ENCODE measurements at regions not wholly inside any gene's neighbourhood (a gene's known extent, or its start where the extent isn't known, plus 50 kb on each side); places are given as distances from the start of the nearest gene placed in this dataset.
"Not testable (repeated sequence)": the region's sequence is repeated elsewhere in the genome, so short reads cannot be mapped to it uniquely, and the experiment has no call there.

DNA sequence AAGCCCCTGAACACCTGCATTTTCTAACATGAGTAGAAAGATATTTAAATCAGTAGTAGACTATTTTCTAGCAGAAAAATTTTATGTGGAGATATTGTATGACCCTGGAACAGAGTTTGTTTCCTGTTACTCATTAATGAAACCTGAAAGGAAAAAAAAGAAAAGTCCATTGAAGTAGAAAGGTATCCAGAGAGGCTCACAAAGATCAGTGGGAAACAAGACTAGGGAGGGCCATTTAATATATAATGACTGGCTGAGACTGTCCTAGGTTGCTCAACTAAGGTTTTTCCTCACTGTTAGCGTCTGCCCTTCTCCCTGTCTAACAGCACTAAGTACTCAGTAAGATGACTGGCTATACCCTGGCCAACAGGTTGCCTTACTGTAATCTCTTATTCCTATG is 788.6 kb downstream of the GLUD2 start:
- TF ChIP-seq POLR2A (IDR thresholded peaks at IDR 0.05; ENCODE audit: low read depth, low read length), result no peak
- TF ChIP-seq PAX5 (IDR thresholded peaks at IDR 0.05; ENCODE audit: insufficient read depth, low read length, severe bottlenecking), result no peak
- no peak for TF ChIP-seq POLR2AphosphoS5 (IDR thresholded peaks at IDR 0.05; ENCODE audit: low read depth, low read length)
- TF ChIP-seq POU2F2 (IDR thresholded peaks at IDR 0.05; ENCODE audit: low read depth, low read length), result no peak
- TF ChIP-seq TAF1 (IDR thresholded peaks at IDR 0.05; ENCODE audit: low read depth, low read length), result no peak
- DNase-seq (ENCODE audit: insufficient read length, low spot score) (no peak), FAIRE-seq (no peak)

DNA sequence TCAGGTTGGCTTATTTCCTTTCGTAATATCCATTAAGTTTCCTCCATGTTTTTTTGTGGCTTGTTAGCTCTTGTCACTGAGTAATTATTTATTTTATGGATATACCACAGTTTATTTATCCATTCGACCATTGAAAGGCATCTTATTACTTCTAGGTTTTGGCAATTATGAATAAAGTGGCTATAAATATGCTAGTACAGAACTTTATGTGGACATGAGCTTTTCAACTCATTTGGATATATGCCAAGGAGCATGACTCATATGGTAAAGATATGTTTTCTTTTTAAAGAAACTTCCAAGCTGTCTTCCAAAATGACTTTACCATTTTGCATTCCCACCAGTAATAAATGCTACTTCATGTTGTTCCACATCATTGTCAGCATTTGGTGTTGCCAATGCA is 803.6 kb downstream of the GLUD2 start:
- TF ChIP-seq POU2F2 (IDR thresholded peaks at IDR 0.05; ENCODE audit: low read depth, low read length) (no peak), SPI1 (IDR thresholded peaks at IDR 0.05; ENCODE audit: low read depth, low read length) (no peak), TAF1 (IDR thresholded peaks at IDR 0.05; ENCODE audit: low read depth, low read length) (no peak), PAX5 (IDR thresholded peaks at IDR 0.05; ENCODE audit: insufficient read depth, low read length, severe bottlenecking) (no peak), POLR2A (IDR thresholded peaks at IDR 0.05; ENCODE audit: low read depth, low read length) (no peak), POLR2AphosphoS5 (IDR thresholded peaks at IDR 0.05; ENCODE audit: low read depth, low read length) (no peak)
- no peak for FAIRE-seq
- DNase-seq (ENCODE audit: insufficient read length, low spot score), result no peak

DNA sequence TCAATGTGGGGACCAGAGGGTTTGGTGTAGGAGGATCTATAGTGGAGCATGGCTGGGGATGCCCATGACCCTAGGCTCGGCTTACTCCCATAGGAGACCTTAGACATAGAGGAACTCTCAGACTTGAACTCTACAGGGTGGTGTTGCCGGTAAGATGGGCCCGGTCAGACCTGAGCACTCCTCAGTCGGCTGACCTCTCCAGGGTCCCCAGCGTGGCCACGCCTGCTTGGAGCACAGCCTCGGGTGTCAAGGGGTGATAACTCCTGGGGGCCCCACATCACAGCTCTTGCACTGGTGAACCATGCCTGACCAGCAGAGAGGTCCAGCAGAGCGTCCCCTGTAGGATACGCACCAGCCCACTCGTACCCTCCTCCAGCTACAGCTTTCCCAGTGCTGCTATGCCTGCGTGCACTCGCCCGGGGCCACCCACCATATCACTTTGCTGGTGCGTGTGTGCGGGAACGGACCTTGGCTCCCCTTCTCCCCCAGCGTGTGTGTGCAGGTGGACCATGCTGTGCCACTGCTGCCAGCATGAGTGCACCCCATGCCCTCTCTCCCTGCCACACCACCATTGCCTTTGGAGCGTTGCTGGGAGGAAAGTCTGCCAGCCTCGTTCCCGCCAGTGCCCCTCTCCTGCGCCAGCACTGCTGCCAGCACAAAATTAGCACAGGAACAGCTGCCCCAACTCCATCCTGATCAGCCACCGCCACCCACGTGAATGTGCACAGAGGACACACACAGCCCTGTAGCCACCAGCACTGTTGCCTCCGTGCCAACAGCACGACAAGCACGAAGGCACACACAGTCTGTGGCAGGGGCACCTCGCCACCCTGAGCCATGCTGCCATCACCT is 806.6 kb downstream of the GLUD2 start:
- DNase-seq (ENCODE audit: insufficient read length, low spot score), result no peak
- no peak for FAIRE-seq
- TF ChIP-seq POLR2AphosphoS5 (IDR thresholded peaks at IDR 0.05; ENCODE audit: low read depth, low read length), result no peak

DNA sequence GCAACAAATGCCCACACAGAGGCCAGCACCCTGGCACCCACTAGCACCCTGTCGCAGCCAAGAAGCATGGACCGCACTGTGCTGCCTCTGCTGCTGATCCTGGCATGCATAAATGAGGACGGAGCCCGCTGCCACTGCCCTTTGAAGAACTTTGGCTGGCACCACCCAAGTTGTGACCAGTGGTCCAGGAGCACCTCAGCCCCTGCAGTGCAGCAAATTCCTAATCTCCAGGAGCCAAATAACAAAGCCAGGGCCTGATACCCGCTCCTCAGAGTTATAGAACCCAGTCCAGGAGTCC is 807.2 kb downstream of the GLUD2 start:
- TF ChIP-seq PAX5 (IDR thresholded peaks at IDR 0.05; ENCODE audit: insufficient read depth, low read length, severe bottlenecking) (no peak), SPI1 (IDR thresholded peaks at IDR 0.05; ENCODE audit: low read depth, low read length) (no peak)
- DNase-seq (ENCODE audit: insufficient read length, low spot score) (no peak), FAIRE-seq (no peak)

DNA sequence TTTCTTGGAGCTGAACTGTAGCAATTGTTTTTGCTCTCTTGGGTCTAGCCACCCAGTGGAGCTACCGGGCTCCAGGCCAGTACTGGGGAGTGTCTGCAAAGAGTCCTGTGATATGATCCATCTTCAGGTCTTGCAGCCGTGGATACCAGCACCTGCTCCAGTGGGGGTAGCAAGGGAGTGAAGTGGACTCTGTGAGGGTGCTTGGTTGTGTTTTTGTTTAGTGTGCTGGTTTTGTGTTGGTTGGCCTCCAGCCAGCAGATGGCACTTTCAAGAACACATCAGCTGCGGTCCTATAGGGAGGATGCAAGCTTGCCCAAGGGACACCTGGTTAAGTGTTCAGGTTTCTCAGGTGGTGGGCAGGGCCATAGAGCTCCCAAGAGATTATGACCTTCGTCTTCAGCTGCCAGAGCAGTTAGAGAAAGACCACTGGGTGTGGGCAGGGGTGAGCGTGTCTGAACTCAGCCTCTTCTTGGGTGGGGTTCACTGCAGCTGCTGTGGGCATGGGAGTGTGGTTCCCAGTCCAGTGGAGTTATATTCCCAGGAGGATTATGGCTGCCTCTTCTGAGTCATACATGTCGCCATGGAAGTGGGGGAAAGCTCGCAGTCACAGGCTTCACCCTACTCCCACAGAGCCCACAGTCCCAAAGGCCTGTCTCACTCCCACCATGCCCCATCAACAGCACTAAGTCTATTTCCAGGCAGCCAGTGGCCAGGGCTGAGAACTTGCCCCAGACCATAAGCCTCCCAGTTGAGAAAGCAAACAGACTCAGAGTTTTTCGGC is 811.6 kb downstream of the GLUD2 start:
- FAIRE-seq (no peak), DNase-seq (ENCODE audit: insufficient read length, low spot score) (no peak)

DNA sequence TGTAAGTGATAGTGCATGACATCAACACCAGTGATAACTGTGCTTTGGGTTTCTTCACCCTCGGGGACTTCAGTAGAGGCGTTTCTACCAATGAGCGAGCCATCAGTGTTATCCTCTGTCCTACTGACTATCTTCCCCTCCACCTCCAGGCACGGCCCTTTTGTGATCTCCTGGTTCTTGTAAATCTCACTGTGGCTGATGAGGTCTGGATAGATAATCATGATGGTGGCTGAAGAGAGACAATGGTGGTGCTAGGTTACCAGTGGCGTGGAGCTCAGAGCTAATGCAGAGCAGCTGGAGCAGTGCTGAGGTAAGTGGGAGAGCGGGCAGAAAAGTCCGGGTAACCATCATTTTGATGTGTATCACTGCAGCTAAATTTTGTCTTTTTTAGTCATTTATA is 816.6 kb downstream of the GLUD2 start:
- no peak for DNase-seq (ENCODE audit: insufficient read length, low spot score)
- no peak for FAIRE-seq
- TF ChIP-seq POLR2A (IDR thresholded peaks at IDR 0.05; ENCODE audit: low read depth, low read length) (no peak), SPI1 (IDR thresholded peaks at IDR 0.05; ENCODE audit: low read depth, low read length) (no peak), POU2F2 (IDR thresholded peaks at IDR 0.05; ENCODE audit: low read depth, low read length) (no peak), PAX5 (IDR thresholded peaks at IDR 0.05; ENCODE audit: insufficient read depth, low read length, severe bottlenecking) (no peak)

More for the DNA sequence above, 811.6 kb downstream of the GLUD2 start:
- TF ChIP-seq POLR2AphosphoS5 (IDR thresholded peaks at IDR 0.05; ENCODE audit: low read depth, low read length) (no peak), POLR2A (IDR thresholded peaks at IDR 0.05; ENCODE audit: low read depth, low read length) (no peak), TAF1 (IDR thresholded peaks at IDR 0.05; ENCODE audit: low read depth, low read length) (no peak), POU2F2 (IDR thresholded peaks at IDR 0.05; ENCODE audit: low read depth, low read length) (no peak)

DNA sequence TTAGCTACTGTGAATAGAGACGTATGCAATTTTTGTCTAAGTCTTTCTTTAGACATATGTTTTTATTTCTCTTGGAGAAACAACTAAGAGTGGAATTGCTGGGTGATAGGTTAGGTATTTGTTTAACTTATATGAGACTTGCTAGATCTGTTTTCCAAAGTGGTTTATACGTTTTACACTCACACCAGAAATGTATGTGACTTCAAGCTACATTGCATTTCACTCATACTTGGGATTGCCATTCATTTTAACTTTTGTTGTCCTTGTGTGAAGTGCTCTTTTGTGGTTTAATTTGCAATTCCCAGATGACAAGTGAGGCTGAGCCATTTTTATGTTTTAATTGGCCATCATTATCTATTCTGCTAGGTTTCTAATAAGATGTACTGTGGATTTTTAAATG is 817.2 kb downstream of the GLUD2 start:
- DNase-seq (ENCODE audit: insufficient read length, low spot score) (no peak), FAIRE-seq (no peak)
- TF ChIP-seq PAX5 (IDR thresholded peaks at IDR 0.05; ENCODE audit: insufficient read depth, low read length, severe bottlenecking) (no peak), POLR2AphosphoS5 (IDR thresholded peaks at IDR 0.05; ENCODE audit: low read depth, low read length) (no peak)

DNA sequence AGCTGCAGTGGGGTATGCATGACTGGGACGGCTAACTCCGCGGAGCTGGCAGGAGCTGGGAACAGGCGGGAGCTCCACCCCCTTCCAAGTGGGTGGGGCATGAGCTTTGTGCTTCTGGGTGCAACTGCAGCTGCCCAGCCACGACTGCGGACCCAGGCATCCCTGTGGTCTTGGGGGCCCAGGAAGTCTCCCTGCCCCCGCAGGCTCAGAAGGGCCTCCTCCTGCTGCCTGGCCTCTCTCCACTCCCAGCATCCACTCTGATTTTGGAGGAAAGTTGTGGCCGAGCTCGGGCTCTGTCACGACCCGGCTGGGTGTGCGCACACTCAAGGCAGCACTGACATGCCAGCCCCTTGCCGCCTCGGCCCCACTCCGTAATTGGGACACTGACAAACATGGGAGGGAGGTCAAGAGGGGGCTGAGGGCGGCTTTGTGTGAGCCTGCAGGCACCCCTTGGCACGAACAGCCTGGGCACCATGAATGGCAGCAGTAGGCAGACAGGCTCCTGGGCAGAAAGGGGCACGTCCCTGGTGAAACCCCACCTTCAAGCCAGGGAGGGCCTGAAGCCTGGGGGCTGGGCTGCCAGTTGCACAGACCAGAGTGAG is 822.6 kb downstream of the GLUD2 start:
- no peak for FAIRE-seq
- no peak for DNase-seq (ENCODE audit: insufficient read length, low spot score)
- TF ChIP-seq POLR2AphosphoS5 (IDR thresholded peaks at IDR 0.05; ENCODE audit: low read depth, low read length), result no peak
- no peak for TF ChIP-seq SPI1 (IDR thresholded peaks at IDR 0.05; ENCODE audit: low read depth, low read length)
- TF ChIP-seq TAF1 (IDR thresholded peaks at IDR 0.05; ENCODE audit: low read depth, low read length), result no peak
- no peak for TF ChIP-seq POU2F2 (IDR thresholded peaks at IDR 0.05; ENCODE audit: low read depth, low read length)
- TF ChIP-seq POLR2A (IDR thresholded peaks at IDR 0.05; ENCODE audit: low read depth, low read length), result no peak
- TF ChIP-seq PAX5 (IDR thresholded peaks at IDR 0.05; ENCODE audit: insufficient read depth, low read length, severe bottlenecking), result no peak

DNA sequence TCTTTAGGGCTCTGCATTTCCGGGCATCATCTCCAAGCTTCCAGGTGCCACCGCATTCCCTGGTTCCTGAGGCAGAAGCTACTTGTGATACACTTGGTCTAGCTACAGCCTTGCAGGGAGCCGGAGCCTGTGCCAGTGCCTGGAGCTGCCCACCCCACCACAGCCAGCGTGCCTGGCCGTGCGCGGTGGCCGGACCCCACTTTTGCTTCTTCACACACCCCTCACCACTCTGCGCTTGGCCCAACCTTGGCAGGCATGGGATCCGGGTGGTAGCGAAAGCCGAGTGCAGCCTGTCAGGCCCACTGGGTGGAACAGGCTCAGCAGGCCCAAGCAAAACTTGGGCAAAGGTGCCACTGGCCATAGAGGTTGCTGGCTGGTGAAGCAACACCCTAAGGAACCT is 823.7 kb downstream of the GLUD2 start:
- DNase-seq (ENCODE audit: insufficient read length, low spot score) (no peak), FAIRE-seq (no peak)
- TF ChIP-seq SPI1 (IDR thresholded peaks at IDR 0.05; ENCODE audit: low read depth, low read length) (no peak), POLR2AphosphoS5 (IDR thresholded peaks at IDR 0.05; ENCODE audit: low read depth, low read length) (no peak), POLR2A (IDR thresholded peaks at IDR 0.05; ENCODE audit: low read depth, low read length) (no peak)

DNA sequence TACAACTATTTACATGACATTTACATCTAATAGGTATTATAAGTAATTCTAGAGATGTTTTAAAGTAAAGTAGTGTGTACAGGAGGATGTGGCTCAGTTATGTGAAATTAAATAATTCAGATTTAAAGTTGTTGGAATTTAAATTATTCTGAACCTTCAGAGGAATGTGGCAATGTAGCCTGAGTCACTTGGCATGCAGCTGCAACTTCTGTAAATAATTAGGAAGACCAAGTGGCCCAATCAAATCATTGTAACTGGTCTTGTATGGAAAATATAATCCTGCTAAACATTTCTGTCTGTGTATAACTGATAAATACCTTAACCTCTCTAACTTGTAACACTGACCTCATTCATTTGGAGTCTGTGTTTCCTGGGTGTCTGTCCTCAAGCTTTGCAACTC is 828.9 kb downstream of the GLUD2 start:
- no peak for TF ChIP-seq POU2F2 (IDR thresholded peaks at IDR 0.05; ENCODE audit: low read depth, low read length)
- no peak for TF ChIP-seq POLR2AphosphoS5 (IDR thresholded peaks at IDR 0.05; ENCODE audit: low read depth, low read length)
- TF ChIP-seq PAX5 (IDR thresholded peaks at IDR 0.05; ENCODE audit: insufficient read depth, low read length, severe bottlenecking), result no peak
- TF ChIP-seq SPI1 (IDR thresholded peaks at IDR 0.05; ENCODE audit: low read depth, low read length), result no peak
- no peak for TF ChIP-seq POLR2A (IDR thresholded peaks at IDR 0.05; ENCODE audit: low read depth, low read length)
- TF ChIP-seq TAF1 (IDR thresholded peaks at IDR 0.05; ENCODE audit: low read depth, low read length), result no peak
- no peak for FAIRE-seq
- DNase-seq (ENCODE audit: insufficient read length, low spot score), result no peak

DNA sequence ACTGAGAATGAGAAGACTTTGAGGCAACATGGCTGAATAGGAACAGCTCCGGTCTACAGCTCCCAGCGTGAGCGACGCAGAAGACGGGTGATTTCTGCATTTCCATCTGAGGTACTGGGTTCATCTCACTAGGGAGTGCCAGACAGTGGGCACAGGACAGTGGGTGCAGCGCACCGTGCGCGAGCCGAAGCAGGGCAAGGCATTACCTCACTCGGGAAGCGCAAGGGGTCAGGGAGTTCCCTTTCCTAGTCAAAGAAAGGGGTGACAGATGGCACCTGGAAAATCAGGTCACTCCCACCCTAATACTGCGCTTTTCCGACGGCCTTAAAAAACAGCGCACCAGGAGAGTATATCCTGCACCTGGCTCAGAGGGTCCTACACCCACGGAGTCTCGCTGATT is 829.9 kb downstream of the GLUD2 start:
- not testable (repeated sequence) for DNase-seq (ENCODE audit: insufficient read length, low spot score); FAIRE-seq
